Upper lobe of right lung (tissue), 1 donor: ENCODE measurements at regions not wholly inside any gene's neighbourhood (a gene's known extent, or its start where the extent isn't known, plus 50 kb on each side); places are given as distances from the start of the nearest gene placed in this dataset.

Source experiments
- ATAC-seq: fragments of 200-7000 bp; cut with Tn5 transposase; one replicate; pipeline ENCODE4 v1.9.1; 2020; ENCODE audit warnings: mild to moderate bottlenecking, moderate library complexity
- DNase-seq: peaks from one replicate; pipeline ENCODE4 v3.0.0-alpha.2; 2020
- H3K27ac ChIP-seq: fragments of 200-600 bp; one replicate; pipeline ENCODE4 v1.8.0; 2022
- H3K27me3 ChIP-seq: fragments of 200-600 bp; one replicate; pipeline ENCODE4 v1.8.0; 2022; ENCODE audit warnings: mild to moderate bottlenecking
- H3K36me3 ChIP-seq: fragments of 200-600 bp; one replicate; pipeline ENCODE4 v1.8.0; 2022
- H3K4me1 ChIP-seq: fragments of 200-600 bp; one replicate; pipeline ENCODE4 v1.8.0; 2022
- H3K4me3 ChIP-seq: fragments of 200-600 bp; one replicate; pipeline ENCODE4 v1.8.0; 2022; ENCODE audit warnings: mild to moderate bottlenecking
- H3K9me3 ChIP-seq: fragments of 200-600 bp; one replicate; pipeline ENCODE4 v1.8.0; 2022
- intact Hi-C: fragments of 100-400 bp; cut with DNase I; formaldehyde crosslinking; loops from one replicate; pipeline ENCODE4 v1.11.0; 2022
- TF ChIP-seq, protein P1 (sequence below): fragments of 200-600 bp; IDR thresholded peaks from one replicate; pipeline ENCODE4 v1.8.0; 2022; ENCODE audit warnings: antibody characterized with exemption
- donor health status: DM: no; HTN: yes; CAD: no; lungs with severe emphysema.

- no peaks in the 10 kb centered on the region for H3K9me3 ChIP-seq
- no peaks in the 10 kb centered on the region for H3K36me3 ChIP-seq
- H3K27ac ChIP-seq: no peak overlapping the region
- H3K4me1 ChIP-seq: no peaks in the 10 kb centered on the region
- H3K4me3 ChIP-seq: no peak overlapping the region
- H3K27me3 ChIP-seq: no peaks in the 10 kb centered on the region
- TF ChIP-seq, protein P1, sequence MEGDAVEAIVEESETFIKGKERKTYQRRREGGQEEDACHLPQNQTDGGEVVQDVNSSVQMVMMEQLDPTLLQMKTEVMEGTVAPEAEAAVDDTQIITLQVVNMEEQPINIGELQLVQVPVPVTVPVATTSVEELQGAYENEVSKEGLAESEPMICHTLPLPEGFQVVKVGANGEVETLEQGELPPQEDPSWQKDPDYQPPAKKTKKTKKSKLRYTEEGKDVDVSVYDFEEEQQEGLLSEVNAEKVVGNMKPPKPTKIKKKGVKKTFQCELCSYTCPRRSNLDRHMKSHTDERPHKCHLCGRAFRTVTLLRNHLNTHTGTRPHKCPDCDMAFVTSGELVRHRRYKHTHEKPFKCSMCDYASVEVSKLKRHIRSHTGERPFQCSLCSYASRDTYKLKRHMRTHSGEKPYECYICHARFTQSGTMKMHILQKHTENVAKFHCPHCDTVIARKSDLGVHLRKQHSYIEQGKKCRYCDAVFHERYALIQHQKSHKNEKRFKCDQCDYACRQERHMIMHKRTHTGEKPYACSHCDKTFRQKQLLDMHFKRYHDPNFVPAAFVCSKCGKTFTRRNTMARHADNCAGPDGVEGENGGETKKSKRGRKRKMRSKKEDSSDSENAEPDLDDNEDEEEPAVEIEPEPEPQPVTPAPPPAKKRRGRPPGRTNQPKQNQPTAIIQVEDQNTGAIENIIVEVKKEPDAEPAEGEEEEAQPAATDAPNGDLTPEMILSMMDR: no peak
- DNase-seq (no peak), ATAC-seq (no peak)
- intact Hi-C loops: no loop called here
Measured at GRCh38 chr7:68689087-68689433, 909.2 kb upstream of the AUTS2 start.

- no peak for ATAC-seq
- Histone ChIP-seq H3K9me3 (no peaks in the 10 kb centered on the region), H3K4me1 (no peaks in the 10 kb centered on the region), H3K27me3 (no peaks in the 10 kb centered on the region), H3K36me3 (no peaks in the 10 kb centered on the region), H3K27ac (no peak overlapping the region), H3K4me3 (no peak overlapping the region)
- no peak for DNase-seq
- intact Hi-C loops: no loop called here
- TF ChIP-seq, protein P1: no peak
Measured at GRCh38 chr7:68691261-68692216, 906.7 kb upstream of the AUTS2 start.

DNA sequence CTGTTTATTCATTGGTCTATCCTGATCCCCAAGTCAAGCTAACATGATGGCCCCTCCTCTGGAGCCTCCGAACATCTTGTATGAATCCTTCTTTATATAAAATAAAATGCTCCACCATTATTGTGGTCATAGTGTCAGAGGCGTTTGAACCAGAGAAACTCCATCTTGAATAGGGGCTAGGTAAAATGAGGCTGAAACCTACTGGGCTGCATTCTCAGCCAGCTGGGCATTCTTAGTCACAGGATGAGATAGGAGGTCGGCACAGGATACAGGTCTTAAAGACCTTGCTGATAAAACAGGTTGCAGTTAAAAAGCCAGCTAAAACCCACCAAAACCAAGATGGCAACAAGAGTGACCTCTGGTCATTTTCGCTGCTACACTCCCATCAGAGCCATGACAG, 905.8 kb upstream of the AUTS2 start:
- H3K9me3 ChIP-seq: no peaks in the 10 kb centered on the region
- no peaks in the 10 kb centered on the region for H3K27me3 ChIP-seq
- no peak for ATAC-seq

GRCh38 chr7:68694656-68695055, 903.6 kb upstream of the AUTS2 start:
- Histone ChIP-seq H3K4me1 (no peaks in the 10 kb centered on the region), H3K36me3 (no peaks in the 10 kb centered on the region), H3K27me3 (no peaks in the 10 kb centered on the region), H3K4me3 (no peak overlapping the region), H3K9me3 (no peaks in the 10 kb centered on the region), H3K27ac (no peak overlapping the region)
- intact Hi-C loops: no loop called here
- TF ChIP-seq, protein P1: no peak
- DNase-seq (no peak), ATAC-seq (no peak)

More for the DNA sequence above, 905.8 kb upstream of the AUTS2 start:
- Histone ChIP-seq H3K36me3 (no peaks in the 10 kb centered on the region), H3K4me1 (no peaks in the 10 kb centered on the region), H3K27ac (no peak overlapping the region), H3K4me3 (no peak overlapping the region)
- intact Hi-C loops: no loop called here
- no peak for DNase-seq
- TF ChIP-seq, protein P1: no peak

GRCh38 chr7:68697796-68698280, 900.4 kb upstream of the AUTS2 start:
- H3K9me3 ChIP-seq: no peaks in the 10 kb centered on the region
- no peak for ATAC-seq
- no peaks in the 10 kb centered on the region for H3K36me3 ChIP-seq
- DNase-seq: no peak
- no peak overlapping the region for H3K4me3 ChIP-seq
- intact Hi-C loops: no loop called here
- no peaks in the 10 kb centered on the region for H3K4me1 ChIP-seq
- H3K27me3 ChIP-seq: no peaks in the 10 kb centered on the region
- TF ChIP-seq, protein P1: no peak
- H3K27ac ChIP-seq: no peak overlapping the region
